H1 (cell line): ENCODE measurements at regions not wholly inside any gene's neighbourhood (a gene's known extent, or its start where the extent isn't known, plus 50 kb on each side); places are given as distances from the start of the nearest gene placed in this dataset.

ENCODE experiments used
- CTCF ChIA-PET: fragments of 300-600 bp; sonication (Branson Sonifier 250); formaldehyde crosslinking; loops from one replicate; lab custom pipeline; 2021; ENCODE audit not compliant: partially characterized antibody; lab: Charles Lee
- POLR2A ChIA-PET: fragments of 300-600 bp; sonication (Branson Sonifier 250); formaldehyde crosslinking; loops from one replicate; lab custom pipeline; 2021; ENCODE audit warnings: inconsistent platforms; ENCODE audit not compliant: partially characterized antibody; lab: Charles Lee
- DNase-seq, 2 experiments: peaks; one replicate each; pipeline versions ENCODE4 v3.0.0 to v3.0.0-alpha.2; 2010 to 2022; ENCODE audit warnings: low spot score in 2 of 2, low read depth in 1 of 2, mixed read lengths in 1 of 2
- FAIRE-seq: peaks from 2 replicates; lab custom pipeline; 2011; peaks lifted over from hg19 to GRCh38; lab: Jason Lieb, UNC
- H2AFZ ChIP-seq: 2 replicates; pipeline ENCODE4 v1.8.1; 2012; ENCODE audit warnings: low read length, inconsistent platforms
- H2AK5ac ChIP-seq: 2 replicates; pipeline ENCODE4 v1.6.1; 2013; ENCODE audit warnings: low read depth, low read length
- H2BK120ac ChIP-seq: replicated peaks from 2 replicates; pipeline ENCODE3; 2013; ENCODE audit warnings: low read depth, low read length, inconsistent platforms
- H2BK12ac ChIP-seq: 2 replicates; pipeline ENCODE4 v1.6.1; 2013; ENCODE audit warnings: low read depth, low read length
- H2BK15ac ChIP-seq: 2 replicates; pipeline ENCODE4 v1.6.1; 2013; ENCODE audit warnings: low read length
- H2BK20ac ChIP-seq: 2 replicates; pipeline ENCODE4 v1.6.1; 2013; ENCODE audit warnings: low read length
- H2BK5ac ChIP-seq: 2 replicates; pipeline ENCODE4 v1.6.1; 2013; ENCODE audit warnings: low read depth, low read length
- H3K14ac ChIP-seq: 2 replicates; pipeline ENCODE4 v1.6.1; 2013; ENCODE audit warnings: inconsistent platforms; ENCODE audit not compliant: insufficient read length
- H3K18ac ChIP-seq: 2 replicates; pipeline ENCODE4 v1.6.1; 2013; ENCODE audit warnings: low read length; ENCODE audit errors: extremely low read depth
- H3K23ac ChIP-seq: 2 replicates; pipeline ENCODE4 v1.6.1; 2013; ENCODE audit warnings: inconsistent platforms; ENCODE audit not compliant: insufficient read length
- H3K23me2 ChIP-seq: 2 replicates; pipeline ENCODE4 v1.6.1; 2013; ENCODE audit warnings: low read depth, low read length
- H3K27ac ChIP-seq: 2 replicates; pipeline ENCODE4 v1.6.1; 2011; ENCODE audit warnings: low read depth, low read length, inconsistent platforms
- H3K27me3 ChIP-seq, 4 experiments: replicated peaks in 1 of 4; 1 replicate in 1 of 4; 2 replicates in 3 of 4; pipeline versions ENCODE4 v1.6.1 to v1.8.1; 2011 to 2013; ENCODE audit warnings: low read length in 3 of 4, mild to moderate bottlenecking in 3 of 4, inconsistent platforms in 2 of 4, mixed read lengths in 2 of 4, moderate library complexity in 1 of 4; ENCODE audit not compliant: control insufficient read depth in 3 of 4, insufficient read depth in 3 of 4; ENCODE audit errors: extremely low read depth in 1 of 4
- H3K36me3 ChIP-seq, 4 experiments: 2 replicates each; pipeline versions ENCODE4 v1.6.1 to v1.8.1; 2011 to 2013; ENCODE audit warnings: mild to moderate bottlenecking in 4 of 4, low read length in 3 of 4, moderate library complexity in 2 of 4, control low read depth in 1 of 4, inconsistent platforms in 1 of 4; ENCODE audit not compliant: insufficient read depth in 4 of 4, control insufficient read depth in 2 of 4
- H3K4ac ChIP-seq: replicated peaks from 2 replicates; pipeline ENCODE3; 2013; ENCODE audit warnings: low read length, low read depth, mixed read lengths, inconsistent platforms; ENCODE audit not compliant: insufficient read length
- H3K4me1 ChIP-seq, 4 experiments: replicated peaks in 1 of 4; 1 replicate in 1 of 4; 2 replicates in 3 of 4; pipeline versions ENCODE4 v1.6.1 to v1.8.1; 2011 to 2013; ENCODE audit warnings: low read length in 3 of 4, inconsistent platforms in 2 of 4, mixed read lengths in 1 of 4; ENCODE audit not compliant: insufficient read depth in 4 of 4, control insufficient read depth in 3 of 4
- H3K4me2 ChIP-seq, 2 experiments: 2 replicates each; pipeline versions ENCODE4 v1.6.1 to v1.8.1; 2011 to 2013; ENCODE audit warnings: low read depth in 2 of 2, low read length in 2 of 2, control low read depth in 1 of 2, inconsistent platforms in 1 of 2, mild to moderate bottlenecking in 1 of 2; ENCODE audit not compliant: insufficient read depth in 1 of 2
- H3K4me3 ChIP-seq, 4 experiments: fragments of 200-600, 300-600 bp in 1 of 4; sonication (generic), shearing (Covaris generic), sonication (Bioruptor Twin) in 1 of 4; 2 replicates each; pipeline versions ENCODE4 v1.5.1 to v1.8.1; 2011 to 2016; ENCODE audit warnings: low read length in 4 of 4, low read depth in 3 of 4, control low read depth in 2 of 4, inconsistent platforms in 2 of 4, mild to moderate bottlenecking in 2 of 4, mixed read lengths in 1 of 4, moderate library complexity in 1 of 4; ENCODE audit not compliant: insufficient read depth in 2 of 4; ENCODE audit errors: extremely low read depth in 1 of 4
- H3K56ac ChIP-seq: replicated peaks from 2 replicates; pipeline ENCODE3; 2013; ENCODE audit warnings: low read depth, mild to moderate bottlenecking, mixed read lengths, low read length, inconsistent platforms; ENCODE audit not compliant: insufficient read length
- H3K79me1 ChIP-seq: 2 replicates; pipeline ENCODE4 v1.6.1; 2013; ENCODE audit warnings: low read depth, low read length, control low read depth
- H3K79me2 ChIP-seq, 2 experiments: 2 replicates each; pipeline versions ENCODE4 v1.6.1 to v1.8.1; 2012 to 2013; ENCODE audit warnings: low read length in 2 of 2, mild to moderate bottlenecking in 2 of 2, inconsistent platforms in 1 of 2; ENCODE audit not compliant: insufficient read depth in 2 of 2, control insufficient read depth in 1 of 2
- H3K9ac ChIP-seq, 4 experiments: replicated peaks in 1 of 4; 1 replicate in 1 of 4; 2 replicates in 3 of 4; pipeline versions ENCODE4 v1.6.1 to v1.8.1; 2011 to 2013; ENCODE audit warnings: low read depth in 3 of 4, low read length in 3 of 4, control low read depth in 2 of 4, mild to moderate bottlenecking in 2 of 4, moderate library complexity in 2 of 4, inconsistent platforms in 1 of 4; ENCODE audit errors: extremely low read depth in 1 of 4
- H3K9me3 ChIP-seq, 2 experiments: 2 replicates each; pipeline versions ENCODE4 v1.6.1 to v1.8.1; 2012 to 2013; ENCODE audit warnings: mild to moderate bottlenecking in 2 of 2, moderate library complexity in 2 of 2, control low read depth in 1 of 2, inconsistent platforms in 1 of 2, low read depth in 1 of 2, low read length in 1 of 2, mixed read lengths in 1 of 2; ENCODE audit not compliant: insufficient read depth in 2 of 2
- H4K20me1 ChIP-seq, 2 experiments: replicated peaks in 1 of 2; 2 replicates each; pipeline versions ENCODE3 to v1.8.1; 2011 to 2013; ENCODE audit warnings: inconsistent platforms in 2 of 2, low read length in 2 of 2, mild to moderate bottlenecking in 1 of 2; ENCODE audit not compliant: insufficient read depth in 2 of 2, control insufficient read depth in 1 of 2
- H4K5ac ChIP-seq: 2 replicates; pipeline ENCODE4 v1.6.1; 2013; ENCODE audit warnings: low read length, low read depth, mixed read lengths, inconsistent platforms; ENCODE audit not compliant: insufficient read length
- H4K8ac ChIP-seq: 2 replicates; pipeline ENCODE4 v1.8.0; 2013; ENCODE audit warnings: mild to moderate bottlenecking, moderate library complexity, low read length, inconsistent platforms; ENCODE audit not compliant: insufficient read depth; ENCODE audit errors: extremely low read depth
- H4K91ac ChIP-seq: replicated peaks from 2 replicates; pipeline ENCODE3; 2013; ENCODE audit warnings: low read length, mixed read lengths, inconsistent platforms; ENCODE audit not compliant: insufficient read length
- CHD2 ChIP-seq: IDR thresholded peaks from 2 replicates; pipeline ENCODE4 v1.6.1; 2012; ENCODE audit warnings: low read length, improper control_type of control experiment
- EGR1 ChIP-seq: IDR thresholded peaks from 2 replicates; pipeline ENCODE4 v1.6.1; 2011; ENCODE audit warnings: low read depth, low read length, borderline replicate concordance
- EP300 ChIP-seq, 2 experiments: IDR thresholded peaks; 1 replicate in 1 of 2; 2 replicates in 1 of 2; pipeline ENCODE4 v1.6.1; 2011 to 2012; ENCODE audit warnings: low read depth in 2 of 2, low read length in 2 of 2, mild to moderate bottlenecking in 2 of 2, borderline replicate concordance in 1 of 2, inconsistent platforms in 1 of 2, moderate library complexity in 1 of 2
- EZH2 ChIP-seq: fragments of 200-600 bp; sonication (generic); IDR thresholded peaks from 2 replicates; pipeline ENCODE4 v1.7.1; 2012; ENCODE audit warnings: low read depth, mild to moderate bottlenecking, moderate library complexity, low read length, inconsistent platforms; ENCODE audit not compliant: severe bottlenecking
- GABPA ChIP-seq: IDR thresholded peaks from 2 replicates; pipeline ENCODE4 v1.6.1; 2011; ENCODE audit warnings: mild to moderate bottlenecking, low read length, moderate library complexity, borderline replicate concordance; ENCODE audit not compliant: insufficient read depth
- KDM1A ChIP-seq: fragments of 200-600, 300-600 bp; sonication (generic); IDR thresholded peaks from 2 replicates; pipeline ENCODE4 v1.7.1; 2016; ENCODE audit warnings: mild to moderate bottlenecking, low read length, borderline replicate concordance
- RAD21 ChIP-seq, 2 experiments: IDR thresholded peaks in 1 of 2; conservative IDR thresholded peaks in 1 of 2; 2 replicates each; pipeline ENCODE4 v1.6.1; 2011; ENCODE audit warnings: low read depth in 2 of 2, low read length in 2 of 2, improper control_type of control experiment in 1 of 2, inconsistent platforms in 1 of 2, mild to moderate bottlenecking in 1 of 2, moderate library complexity in 1 of 2
- TAF1 ChIP-seq: IDR thresholded peaks from 2 replicates; pipeline ENCODE4 v1.6.1; 2011; ENCODE audit warnings: mild to moderate bottlenecking, low read depth, low read length
- TCF12 ChIP-seq: IDR thresholded peaks from 2 replicates; pipeline ENCODE4 v1.6.1; 2011; ENCODE audit warnings: low read depth, mild to moderate bottlenecking, low read length
- WGBS, 2 experiments: shearing (Covaris generic) in 1 of 2; methylation state at CpG; one replicate each; pipeline versions ENCODE4 v1.1.6 to v1.1.7; 2013 to 2015; ENCODE audit warnings: low lambda C conversion rate in 2 of 2, mixed read lengths in 2 of 2, inconsistent platforms in 1 of 2, low coverage in 1 of 2, missing lambda C conversion rate in 1 of 2; ENCODE audit not compliant: insufficient replicate concordance in 2 of 2, insufficient coverage in 1 of 2, insufficient read length in 1 of 2; ENCODE audit errors: extremely low coverage in 1 of 2, missing lambda C conversion rate in 1 of 2; 5-methylcytosine and 5-hydroxymethylcytosine counted together

- no peak overlapping the region for H3K4me3 ChIP-seq
- WGBS, 2 experiments = 79% methylated on average over 4 of the region's 4 CpGs; no CpG with 5 or more reads in 1 of the 2 experiments
- no peak overlapping the region for H3K27ac ChIP-seq
These were observed 151.8 kb downstream of the ARL6IP6 start for GRCh38 chr2:152870239-152870638.

More at GRCh38 chr2:152870239-152870638, 151.8 kb downstream of the ARL6IP6 start:
- Histone ChIP-seq H3K79me1 (no peaks in the 10 kb centered on the region), H3K36me3 (no peaks in the 10 kb centered on the region), H3K56ac (no peak overlapping the region), H2AFZ (no peak overlapping the region), H4K20me1 (no peaks in the 10 kb centered on the region), H4K91ac (no peak overlapping the region), H2AK5ac (no peak overlapping the region), H2BK12ac (no peak overlapping the region), H3K9ac (no peak overlapping the region), H3K4me1 (peaks cover 0 to 2% (median 0%) of the 10 kb centered on the region in 4 experiments; a peak in 1 of 7 replicates), H3K14ac (no peak overlapping the region), H3K27me3 (no peaks in the 10 kb centered on the region), H3K4me2 (no peak overlapping the region), H3K23ac (no peak overlapping the region), H4K8ac (no peak overlapping the region), H3K79me2 (no peaks in the 10 kb centered on the region), H2BK5ac (no peak overlapping the region), H2BK20ac (no peak overlapping the region), H3K9me3 (no peaks in the 10 kb centered on the region), H3K18ac (no peak overlapping the region), H2BK15ac (no peak overlapping the region), H3K23me2 (no peaks in the 10 kb centered on the region), H4K5ac (no peak overlapping the region), H2BK120ac (no peak overlapping the region), H3K4ac (no peak overlapping the region)
- no peak for DNase-seq
- ChIA-PET CTCF (no interaction called here), POLR2A (no interaction called here)
- TF ChIP-seq TAF1 (no peak), TCF12 (no peak), EGR1 (no peak), RAD21 (IDR thresholded peaks at IDR 0.05 in 1 of 2, conservative IDR thresholded peaks at IDR 0.05 in 1 of 2; ENCODE audit: low read depth in 2 of 2, low read length in 2 of 2) (no peak), GABPA (no peak), KDM1A (no peak), EP300 (IDR thresholded peaks at IDR 0.05; ENCODE audit: borderline replicate concordance in 1 of 2, low read depth in 2 of 2, low read length in 2 of 2) (no peak), CHD2 (no peak), EZH2 (no peak)
- no peak for FAIRE-seq
